ENCODE measurements at regions not wholly inside any gene's neighbourhood (a gene's known extent, or its start where the extent isn't known, plus 50 kb on each side); places are given as distances from the start of the nearest gene placed in this dataset.
"Not testable (repeated sequence)": the region's sequence is repeated elsewhere in the genome, so short reads cannot be mapped to it uniquely, and the experiment has no call there.

GRCh38 chr5:35533156-35533555 is 84.5 kb upstream of the SPEF2 start:
- no peak for DNase-seq
- WGBS, 5 donors, result 86 to 96% (median 92%) methylated on average over 3 of the region's 3 CpGs
- Histone ChIP-seq H3K9me3 (no peaks in the 10 kb centered on the region), H3K27ac (no peak overlapping the region), H3K27me3 (replicated peaks in 1 of 7) (no peaks in the 10 kb centered on the region), H3K4me3 (no peak overlapping the region), H3K4me1 (no peaks in the 10 kb centered on the region), H3K36me3 (no peaks in the 10 kb centered on the region)
- no peak for TF ChIP-seq CTCF (IDR thresholded peaks at IDR 0.05 in 8 of 11, conservative IDR thresholded peaks at IDR 0.05 in 3 of 11)
- no peak for TF ChIP-seq POLR2AphosphoS5 (IDR thresholded peaks at IDR 0.05)
- no peak for TF ChIP-seq POLR2A (IDR thresholded peaks at IDR 0.05)
- intact Hi-C loops (cut with DNase I; ENCODE audit: low total_unique reads), result no loop called here

- H3K36me3 ChIP-seq; DNase-seq; H3K4me1 ChIP-seq; H3K4me3 ChIP-seq; H3K27ac ChIP-seq; H3K9me3 ChIP-seq; H3K27me3 ChIP-seq (replicated peaks in 1 of 7); intact Hi-C loops (cut with DNase I; ENCODE audit: low total_unique reads): not testable (repeated sequence)
- 83 to 95% (median 92%) methylated on average over 6 to 29 of the region's 29 CpGs for WGBS, 5 donors
Measured at GRCh38 chr5:35531553-35531952, 86.1 kb upstream of the SPEF2 start.

- Histone ChIP-seq H3K4me3 (no peak overlapping the region), H3K36me3 (no peaks in the 10 kb centered on the region), H3K27ac (no peak overlapping the region), H3K27me3 (replicated peaks in 1 of 7) (no peaks in the 10 kb centered on the region), H3K4me1 (no peaks in the 10 kb centered on the region), H3K9me3 (peaks cover 0 to 11% (median 6%) of the 10 kb centered on the region in 8 donors)
- no peak for DNase-seq
- WGBS, 5 donors, result 30 to 47% (median 35%) methylated on average over 1 of the region's 1 CpG
- intact Hi-C loops (cut with DNase I; ENCODE audit: low total_unique reads), result no loop called here
- no peak for TF ChIP-seq POLR2AphosphoS5 (IDR thresholded peaks at IDR 0.05)
- TF ChIP-seq POLR2A (IDR thresholded peaks at IDR 0.05), result no peak
- TF ChIP-seq CTCF (IDR thresholded peaks at IDR 0.05 in 8 of 11, conservative IDR thresholded peaks at IDR 0.05 in 3 of 11), result no peak
Measured at GRCh38 chr5:35518104-35518503, 99.6 kb upstream of the SPEF2 start.

- 24 to 61% (median 50%) methylated on average over 1 of the region's 1 CpG for WGBS, 5 donors
- intact Hi-C loops (cut with DNase I; ENCODE audit: low total_unique reads), result no loop called here
- Histone ChIP-seq H3K4me1 (no peaks in the 10 kb centered on the region), H3K9me3 (peaks cover 0 to 11% (median 7%) of the 10 kb centered on the region in 8 donors), H3K27ac (no peak overlapping the region), H3K27me3 (replicated peaks in 1 of 7) (no peaks in the 10 kb centered on the region), H3K36me3 (no peaks in the 10 kb centered on the region), H3K4me3 (no peak overlapping the region)
- TF ChIP-seq CTCF (IDR thresholded peaks at IDR 0.05 in 8 of 11, conservative IDR thresholded peaks at IDR 0.05 in 3 of 11) (no peak), POLR2A (IDR thresholded peaks at IDR 0.05) (no peak), POLR2AphosphoS5 (IDR thresholded peaks at IDR 0.05) (no peak)
- DNase-seq, result no peak
Measured at GRCh38 chr5:35516271-35516670, 101.4 kb upstream of the SPEF2 start.

GRCh38 chr5:35513612-35514011 is 104.1 kb upstream of the SPEF2 start:
- intact Hi-C loops (cut with DNase I; ENCODE audit: low total_unique reads), result no loop called here
- TF ChIP-seq POLR2A (IDR thresholded peaks at IDR 0.05) (no peak), CTCF (IDR thresholded peaks at IDR 0.05 in 8 of 11, conservative IDR thresholded peaks at IDR 0.05 in 3 of 11) (no peak), POLR2AphosphoS5 (IDR thresholded peaks at IDR 0.05) (no peak)
- DNase-seq, result no peak
- no peak overlapping the region for H3K27ac ChIP-seq
- H3K4me3 ChIP-seq, result no peak overlapping the region
- no peaks in the 10 kb centered on the region for H3K4me1 ChIP-seq
- peaks cover 0 to 12% (median 7%) of the 10 kb centered on the region in 8 donors for H3K9me3 ChIP-seq
- 81 to 88% (median 82%) methylated on average over 1 of the region's 1 CpG for WGBS, 5 donors
- no peaks in the 10 kb centered on the region for H3K27me3 ChIP-seq (replicated peaks in 1 of 7)
- H3K36me3 ChIP-seq, result no peaks in the 10 kb centered on the region

Data from spleen (tissue), 11 donors.